Neural progenitor cell (in vitro differentiated cells): ENCODE measurements at regions not wholly inside any gene's neighbourhood (a gene's known extent, or its start where the extent isn't known, plus 50 kb on each side); places are given as distances from the start of the nearest gene placed in this dataset.

ENCODE experiments used
- DNase-seq: peaks from one replicate; pipeline ENCODE4 v3.0.0-alpha.2; 2016; ENCODE audit warnings: low spot score
- H2AFZ ChIP-seq: fragments of 200-600 bp; sonication (generic); replicated peaks from 2 replicates; pipeline ENCODE4 v1.6.1; 2016; ENCODE audit warnings: antibody characterized with exemption
- H3F3A ChIP-seq: fragments of 200-600 bp; sonication (generic); 2 replicates; pipeline ENCODE4 v1.6.1; 2016; ENCODE audit warnings: antibody characterized with exemption, low read depth
- H3K27ac ChIP-seq: fragments of 200-600 bp; sonication (generic); 2 replicates; pipeline ENCODE4 v1.5.1; 2016; ENCODE audit warnings: mild to moderate bottlenecking
- H3K27me3 ChIP-seq: fragments of 200-600 bp; sonication (generic); 2 replicates; pipeline ENCODE4 v1.6.1; 2016; ENCODE audit warnings: mild to moderate bottlenecking, moderate library complexity
- H3K36me3 ChIP-seq: fragments of 200-600 bp; sonication (generic); 2 replicates; pipeline ENCODE4 v1.5.1; 2016
- H3K4me1 ChIP-seq: fragments of 200-600 bp; sonication (generic); 2 replicates; pipeline ENCODE4 v1.6.1; 2016; ENCODE audit warnings: mixed run types
- H3K4me2 ChIP-seq: fragments of 200-600 bp; sonication (generic); 2 replicates; pipeline ENCODE4 v1.6.1; 2016
- H3K4me3 ChIP-seq: fragments of 200-600 bp; sonication (generic); 2 replicates; pipeline ENCODE4 v1.5.1; 2016
- H3K79me2 ChIP-seq: fragments of 200-600 bp; sonication (generic); 2 replicates; pipeline ENCODE4 v1.6.1; 2016; ENCODE audit warnings: low read depth
- H3K9ac ChIP-seq: fragments of 200-600 bp; sonication (generic); 2 replicates; pipeline ENCODE4 v1.6.1; 2016
- H3K9me3 ChIP-seq: fragments of 200-600 bp; sonication (generic); 2 replicates; pipeline ENCODE4 v1.5.1; 2016; ENCODE audit warnings: low read depth
- H4K20me1 ChIP-seq: fragments of 200-600 bp; sonication (generic); 2 replicates; pipeline ENCODE4 v1.6.1; 2016; ENCODE audit warnings: low read depth
- H3K27ac Mint-ChIP-seq: 3 replicates; pipeline ENCODE4 v1.8.0; 2021; ENCODE audit warnings: mixed read lengths
- H3K27me3 Mint-ChIP-seq: 2 replicates; pipeline ENCODE4 v1.8.0; 2022; ENCODE audit warnings: low read depth, mild to moderate bottlenecking, inconsistent platforms, moderate library complexity, mixed read lengths; ENCODE audit not compliant: insufficient read depth
- H3K36me3 Mint-ChIP-seq: 3 replicates; pipeline ENCODE4 v1.8.0; 2021; ENCODE audit warnings: mixed read lengths
- H3K4me1 Mint-ChIP-seq: 3 replicates; pipeline ENCODE4 v1.8.0; 2021; ENCODE audit warnings: mixed read lengths
- H3K4me3 Mint-ChIP-seq: 3 replicates; pipeline ENCODE4 v1.8.0; 2021; ENCODE audit warnings: mild to moderate bottlenecking, moderate library complexity, mixed read lengths
- H3K9me3 Mint-ChIP-seq: 3 replicates; pipeline ENCODE4 v1.8.0; 2020; ENCODE audit warnings: mixed read lengths
- CTCF ChIP-seq: fragments of 200-600 bp; sonication (generic); IDR thresholded peaks from 2 replicates; pipeline ENCODE4 v1.5.1; 2017; ENCODE audit warnings: antibody characterized with exemption, mild to moderate bottlenecking
- EZH2 ChIP-seq: fragments of 200-600 bp; sonication (generic); IDR thresholded peaks from 2 replicates; pipeline ENCODE4 v1.6.1; 2017; ENCODE audit warnings: antibody characterized with exemption, mild to moderate bottlenecking, moderate library complexity
- EZH2phosphoT487 ChIP-seq: fragments of 200-600 bp; sonication (generic); IDR thresholded peaks from 2 replicates; pipeline ENCODE4 v1.6.1; 2017; ENCODE audit warnings: antibody characterized with exemption

GRCh38 chr14:101230851-101231550 lies 327.5 kb upstream of the RTL1 start:
- Histone ChIP-seq H3F3A (no peaks in the 10 kb centered on the region), H3K27me3 (no peaks in the 10 kb centered on the region), H3K4me3 (no peak overlapping the region), H3K4me1 (peaks cover 21% of the 10 kb centered on the region), H3K79me2 (no peaks in the 10 kb centered on the region), H3K4me2 (no peak overlapping the region), H2AFZ (no peak overlapping the region), H3K9me3 (no peaks in the 10 kb centered on the region), H3K36me3 (no peaks in the 10 kb centered on the region), H4K20me1 (no peaks in the 10 kb centered on the region), H3K9ac (no peak overlapping the region), H3K27ac (no peak overlapping the region)
- Mint-ChIP-seq H3K27ac (no peak overlapping the region), H3K36me3 (no peaks in the 10 kb centered on the region), H3K9me3 (no peaks in the 10 kb centered on the region), H3K4me1 (peaks cover 38% of the 10 kb centered on the region), H3K4me3 (no peak overlapping the region), H3K27me3 (no peaks in the 10 kb centered on the region)
- TF ChIP-seq EZH2phosphoT487 (no peak), CTCF (no peak), EZH2 (no peak)
- no peak for DNase-seq

- H3K9me3 Mint-ChIP-seq: no peaks in the 10 kb centered on the region
- Histone ChIP-seq H3K27me3 (no peaks in the 10 kb centered on the region), H3K4me2 (no peak overlapping the region), H3K4me1 (peaks cover 21% of the 10 kb centered on the region), H3K27ac (no peak overlapping the region), H3K79me2 (no peaks in the 10 kb centered on the region), H3K4me3 (no peak overlapping the region), H4K20me1 (no peaks in the 10 kb centered on the region), H3K9me3 (no peaks in the 10 kb centered on the region), H2AFZ (no peak overlapping the region), H3F3A (no peaks in the 10 kb centered on the region), H3K36me3 (no peaks in the 10 kb centered on the region), H3K9ac (no peak overlapping the region)
- H3K36me3 Mint-ChIP-seq: no peaks in the 10 kb centered on the region
- no peak overlapping the region for H3K27ac Mint-ChIP-seq
- TF ChIP-seq EZH2phosphoT487: no peak
- TF ChIP-seq CTCF: no peak
- TF ChIP-seq EZH2: no peak
- no peaks in the 10 kb centered on the region for H3K27me3 Mint-ChIP-seq
- DNase-seq: no peak
- H3K4me1 Mint-ChIP-seq: peaks cover 37% of the 10 kb centered on the region
- H3K4me3 Mint-ChIP-seq: no peak overlapping the region
These were observed 328.3 kb upstream of the RTL1 start for GRCh38 chr14:101231828-101232227.

GRCh38 chr14:101232340-101233020 lies 328.8 kb upstream of the DIO3 start:
- H3K4me3 Mint-ChIP-seq: no peak overlapping the region
- Histone ChIP-seq H3K9me3 (no peaks in the 10 kb centered on the region), H3K4me1 (peaks cover 21% of the 10 kb centered on the region), H3K36me3 (no peaks in the 10 kb centered on the region), H3F3A (no peaks in the 10 kb centered on the region), H3K27me3 (no peaks in the 10 kb centered on the region), H4K20me1 (no peaks in the 10 kb centered on the region), H3K27ac (no peak overlapping the region), H2AFZ (no peak overlapping the region), H3K79me2 (no peaks in the 10 kb centered on the region), H3K9ac (no peak overlapping the region), H3K4me3 (no peak overlapping the region), H3K4me2 (no peak overlapping the region)
- DNase-seq: no peak
- H3K27ac Mint-ChIP-seq: peak overlapping the region; percentile 78
- H3K27me3 Mint-ChIP-seq: peaks cover under 1% of the 10 kb centered on the region
- H3K4me1 Mint-ChIP-seq: peaks cover 34% of the 10 kb centered on the region
- H3K9me3 Mint-ChIP-seq: no peaks in the 10 kb centered on the region
- no peaks in the 10 kb centered on the region for H3K36me3 Mint-ChIP-seq
- TF ChIP-seq CTCF: no peak
- TF ChIP-seq EZH2phosphoT487: no peak
- TF ChIP-seq EZH2: no peak
